Stimulated activated CD4-positive, alpha-beta T cell treated with anti-CD3 and anti-CD28 coated beads, Interleukin-2, amount 100 ng/mL, for 48 hours (primary cell): ENCODE measurements at regions not wholly inside any gene's neighbourhood (a gene's known extent, or its start where the extent isn't known, plus 50 kb on each side); places are given as distances from the start of the nearest gene placed in this dataset.

ENCODE experiments used
- DNase-seq, 2 donors: peaks; one replicate each; pipeline ENCODE4 v3.0.0-alpha.2; 2020

DNA sequence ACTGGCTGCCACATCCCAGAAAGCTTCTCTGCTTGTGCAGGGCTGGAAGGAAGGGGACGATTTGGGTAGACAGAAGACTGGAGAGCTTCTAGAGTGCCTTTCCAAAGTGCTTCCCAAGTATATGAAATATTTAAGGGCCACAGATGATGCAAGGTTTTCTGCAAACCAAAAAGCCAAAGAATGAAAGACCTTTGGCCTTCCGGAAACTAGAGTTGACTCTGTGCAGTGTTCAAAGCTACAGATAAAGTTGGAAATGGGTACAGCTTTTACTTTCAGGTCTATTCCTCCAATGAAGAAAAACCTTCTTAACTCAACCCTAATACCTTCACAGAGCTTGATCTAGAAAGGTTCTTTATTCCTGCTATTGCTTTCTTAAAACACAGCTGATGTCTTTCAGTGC lies 253.0 kb upstream of the KLHL29 start:
- DNase-seq: no peak

DNA sequence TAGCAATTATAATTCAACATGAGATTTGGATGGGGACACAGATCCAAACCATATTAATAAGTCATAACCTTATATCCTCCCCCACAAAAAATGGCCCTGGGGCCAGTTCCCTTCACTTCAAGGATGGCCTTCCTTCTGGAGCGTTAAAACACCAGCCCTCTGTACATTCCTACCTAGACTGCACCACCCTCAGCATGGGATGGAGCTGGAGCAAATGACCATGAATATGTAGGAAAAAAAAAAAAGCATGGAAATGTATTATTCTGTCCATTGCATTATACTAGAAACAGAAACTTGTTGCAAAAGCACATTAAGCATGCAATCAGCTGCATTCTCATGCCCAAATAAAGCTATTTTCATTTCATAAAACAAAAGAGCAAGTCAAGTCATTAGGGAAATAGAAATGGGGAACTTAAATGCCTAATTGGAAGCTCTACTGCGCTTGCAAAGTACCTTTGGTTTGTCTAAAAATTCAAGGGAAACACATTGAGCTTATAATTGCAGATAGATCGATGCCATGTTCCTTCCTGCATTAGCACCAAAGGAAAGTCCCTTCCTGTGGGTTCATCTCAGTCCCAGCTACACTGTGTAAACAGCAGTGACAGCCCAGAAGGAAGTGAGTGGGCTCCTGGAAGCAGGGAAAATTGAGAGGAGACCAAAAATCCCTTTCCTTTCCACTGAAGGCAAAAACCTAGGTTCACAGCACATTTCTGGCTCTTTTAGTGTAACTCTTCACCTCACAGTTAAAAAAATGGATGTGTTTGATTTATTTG lies 252.0 kb upstream of the KLHL29 start:
- DNase-seq: no peak

DNA sequence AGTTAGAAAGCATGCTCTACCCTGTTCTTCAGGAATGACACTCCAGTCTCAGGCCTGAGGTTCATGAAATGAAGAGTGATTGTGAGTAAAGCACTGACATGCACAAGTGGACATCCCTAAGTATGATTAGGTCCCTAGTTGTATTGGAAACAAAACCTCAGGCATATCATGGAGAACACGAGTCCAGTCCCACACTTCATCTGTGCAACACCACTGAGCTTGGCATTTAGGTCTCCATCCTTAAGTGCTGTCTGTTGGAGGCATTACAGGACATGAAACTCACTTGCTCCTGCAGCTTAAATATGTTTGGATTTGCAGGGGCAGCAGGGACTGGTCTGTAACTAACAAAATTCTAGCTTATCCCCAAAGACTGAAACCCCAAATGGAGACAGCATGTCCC lies 250.3 kb upstream of the KLHL29 start:
- DNase-seq: no peak

DNA sequence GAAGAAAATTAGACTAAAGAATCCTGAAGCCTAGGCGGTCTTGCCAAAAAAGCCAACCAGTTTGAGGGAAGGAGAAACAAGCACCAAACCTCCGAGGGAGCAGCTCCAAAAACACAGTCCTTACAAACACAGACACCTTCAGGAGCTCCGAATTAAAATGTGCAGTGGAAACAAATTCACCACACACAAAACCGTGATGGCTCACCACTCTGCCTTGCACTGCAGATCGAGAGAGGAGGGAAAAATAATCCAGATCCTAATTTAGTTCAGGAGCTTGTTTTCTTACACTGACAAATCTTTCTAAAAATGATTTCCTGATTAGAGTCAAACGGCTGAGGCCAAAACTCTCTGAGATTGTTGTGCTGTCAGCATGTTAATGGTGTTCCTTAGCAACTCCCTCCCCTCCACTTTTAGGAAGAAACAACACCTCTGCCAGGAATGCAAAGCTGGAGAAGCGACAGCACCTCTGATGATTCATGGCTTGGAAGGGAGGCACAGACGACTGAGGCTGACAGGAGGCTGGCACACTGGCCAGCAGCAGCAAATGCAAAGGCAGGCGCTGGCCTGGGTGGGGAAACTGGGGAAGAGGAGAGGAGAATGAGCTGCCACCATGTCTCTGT lies 249.4 kb upstream of the KLHL29 start:
- DNase-seq: no peak

DNA sequence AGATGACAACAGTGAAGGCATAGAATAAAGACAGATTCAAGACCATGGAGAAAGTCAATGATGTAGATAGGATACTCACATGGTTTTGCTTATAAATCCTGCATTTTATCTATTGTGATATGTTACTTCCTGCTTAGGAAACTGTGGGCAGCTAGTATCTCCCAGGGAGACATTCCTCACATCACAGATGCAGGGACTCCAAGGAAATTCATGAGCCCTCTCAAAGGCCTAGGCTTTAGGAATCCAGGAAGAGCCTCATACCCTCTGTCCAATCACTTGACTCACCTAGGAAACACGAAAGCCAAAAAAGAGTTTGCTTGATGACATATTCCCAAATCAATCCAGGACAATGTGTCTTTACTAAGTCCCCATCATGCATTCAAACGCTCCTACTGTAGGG lies 247.8 kb upstream of the KLHL29 start:
- DNase-seq: no peak

DNA sequence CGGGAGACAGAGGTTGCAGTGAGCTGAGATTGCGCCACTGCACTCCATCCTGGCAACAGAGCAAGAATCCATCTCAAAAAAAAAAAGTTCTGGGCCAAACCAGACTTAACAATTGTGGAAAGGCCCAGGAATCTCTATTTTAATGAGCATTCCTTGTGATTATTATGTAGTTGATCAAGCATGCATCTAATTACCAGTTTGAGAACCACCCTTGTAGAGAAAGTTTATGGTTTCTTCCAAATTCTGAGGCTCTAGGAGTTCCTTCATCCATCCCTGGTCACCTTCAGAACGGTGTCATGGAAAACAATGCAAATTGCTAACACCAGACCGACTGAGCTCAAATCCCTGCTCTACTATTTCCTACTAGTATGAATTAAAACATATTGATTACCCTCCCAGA lies 246.3 kb upstream of the KLHL29 start:
- DNase-seq: no peak

DNA sequence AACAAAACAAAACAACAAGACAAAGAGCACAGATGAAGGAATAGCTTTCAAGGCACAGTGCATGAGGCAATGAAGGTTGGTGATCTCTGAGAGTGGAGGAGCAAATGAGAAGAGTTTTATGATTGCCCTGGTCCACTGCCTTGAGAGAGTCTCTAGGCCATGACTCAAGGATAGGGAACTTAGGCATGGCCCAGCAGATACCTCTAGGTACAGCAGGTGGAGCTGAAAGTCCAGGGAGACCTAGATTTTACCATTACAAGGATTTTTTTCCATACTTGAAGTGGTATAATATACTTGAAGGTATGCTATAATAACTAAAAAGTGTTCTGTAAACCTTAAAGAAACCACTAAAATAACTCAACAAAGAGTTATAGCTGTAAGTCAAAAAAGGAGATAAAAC lies 239.5 kb upstream of the KLHL29 start:
- DNase-seq: no peak

DNA sequence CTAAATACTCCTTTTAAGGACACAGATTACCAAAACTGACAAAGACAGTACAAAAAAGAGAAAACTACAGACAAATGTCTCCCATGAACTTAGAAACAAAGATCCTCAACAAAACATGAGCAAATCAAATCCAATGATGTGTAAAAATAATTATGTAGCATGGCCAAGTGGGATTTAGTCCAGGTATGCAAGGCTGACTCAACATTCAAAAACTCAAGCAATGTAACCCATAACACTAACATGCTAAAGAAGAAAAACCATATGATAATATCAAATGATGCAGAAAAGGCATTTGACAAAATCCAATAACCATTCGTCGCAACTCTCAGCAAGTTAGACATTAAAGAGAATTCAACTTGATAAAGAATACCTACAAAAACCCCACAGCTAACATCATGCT lies 239.0 kb upstream of the KLHL29 start:
- no peak for DNase-seq

DNA sequence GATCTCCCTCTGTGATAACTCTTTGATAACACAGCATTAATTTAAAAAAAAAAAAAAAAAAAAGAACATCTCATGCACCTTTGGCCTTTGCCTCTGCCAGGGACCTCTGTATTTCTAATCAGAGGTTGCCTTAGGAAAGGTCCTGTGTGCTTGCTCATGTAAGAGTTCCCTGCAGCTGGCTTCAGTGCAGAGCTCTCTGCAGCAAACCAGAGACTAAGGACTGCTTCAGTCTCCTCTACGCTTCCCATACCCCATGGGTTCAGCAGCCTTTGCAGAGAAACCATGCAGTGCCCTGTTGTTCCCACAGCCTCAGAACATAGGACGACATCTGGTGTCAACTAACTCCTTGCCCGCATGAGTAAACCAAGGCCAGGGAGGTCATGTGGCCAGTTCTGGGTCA lies 236.6 kb upstream of the KLHL29 start:
- DNase-seq: no peak

DNA sequence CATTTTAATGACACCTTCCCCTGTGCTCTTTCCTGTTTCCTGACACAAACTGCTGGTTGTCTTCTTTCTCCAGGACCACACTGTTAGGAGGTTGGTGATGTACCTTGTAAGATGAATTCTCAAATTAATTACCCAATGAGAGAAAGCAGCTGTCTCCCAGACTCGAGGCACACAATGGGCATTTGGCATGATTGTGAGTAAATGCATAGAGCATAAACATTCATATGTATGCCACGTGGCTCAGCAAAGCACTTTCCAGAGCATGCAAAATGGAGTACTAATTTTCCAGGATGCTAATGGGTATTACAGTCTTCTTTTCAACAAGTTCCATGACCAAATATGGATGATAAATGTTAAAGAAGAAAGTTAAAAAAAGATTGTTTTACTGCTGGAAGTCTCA lies 235.2 kb upstream of the KLHL29 start:
- DNase-seq: no peak

DNA sequence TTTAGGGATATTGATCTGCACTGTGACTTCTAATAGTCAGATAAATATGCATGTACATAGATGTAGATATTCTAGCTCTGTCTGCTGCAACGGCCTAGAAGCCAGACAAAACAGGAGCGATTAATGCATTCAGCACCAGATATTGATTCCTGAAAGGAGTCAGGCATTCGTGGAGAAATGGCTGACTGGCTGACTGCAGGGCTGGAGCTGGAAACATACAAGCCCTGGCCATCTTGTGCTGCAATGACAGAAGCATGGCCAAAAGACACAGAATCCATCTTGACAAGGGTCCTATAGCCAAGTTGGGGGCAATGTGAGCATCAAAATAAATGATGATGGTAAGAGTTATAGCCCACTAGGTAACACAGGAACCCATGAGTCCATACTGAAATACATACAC lies 231.5 kb upstream of the KLHL29 start:
- no peak for DNase-seq

DNA sequence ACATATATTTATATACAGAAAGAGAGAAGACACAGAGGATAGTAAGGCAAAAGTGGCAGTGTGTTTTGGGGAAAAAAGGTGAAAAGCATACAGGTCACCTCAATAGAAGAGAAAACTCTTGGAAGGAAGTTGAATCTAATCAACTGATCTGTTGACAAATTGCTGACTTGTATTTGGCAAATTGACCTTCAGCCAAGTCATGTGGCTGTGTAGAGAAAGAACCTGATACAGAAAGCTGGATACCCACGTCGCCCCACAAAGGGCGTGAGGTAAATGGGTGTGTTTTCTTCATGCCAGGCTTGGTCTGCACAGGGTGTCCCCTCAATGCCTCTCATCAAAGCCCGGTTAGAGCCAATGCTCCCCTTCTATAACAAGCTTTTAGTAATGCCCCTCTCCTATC lies 230.0 kb upstream of the KLHL29 start:
- DNase-seq: no peak

DNA sequence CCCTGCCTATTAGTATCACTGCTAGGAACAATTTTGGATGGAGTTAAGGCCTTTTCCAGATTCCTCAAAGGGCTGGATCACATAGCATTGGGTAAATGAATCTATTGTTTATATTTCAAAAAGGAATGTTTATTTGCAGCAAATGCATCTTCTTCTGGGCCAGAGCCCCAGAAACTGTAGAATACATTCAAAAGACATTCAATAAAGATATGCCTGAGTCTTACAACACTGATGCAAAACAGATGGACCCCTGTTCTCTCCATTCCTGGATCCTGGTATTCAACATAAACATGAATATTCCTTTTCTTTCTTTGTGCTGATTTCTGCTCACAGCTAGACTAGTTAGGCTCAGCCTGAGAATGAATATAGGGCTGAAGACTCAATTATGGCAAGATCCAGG lies 227.2 kb upstream of the KLHL29 start:
- no peak for DNase-seq

DNA sequence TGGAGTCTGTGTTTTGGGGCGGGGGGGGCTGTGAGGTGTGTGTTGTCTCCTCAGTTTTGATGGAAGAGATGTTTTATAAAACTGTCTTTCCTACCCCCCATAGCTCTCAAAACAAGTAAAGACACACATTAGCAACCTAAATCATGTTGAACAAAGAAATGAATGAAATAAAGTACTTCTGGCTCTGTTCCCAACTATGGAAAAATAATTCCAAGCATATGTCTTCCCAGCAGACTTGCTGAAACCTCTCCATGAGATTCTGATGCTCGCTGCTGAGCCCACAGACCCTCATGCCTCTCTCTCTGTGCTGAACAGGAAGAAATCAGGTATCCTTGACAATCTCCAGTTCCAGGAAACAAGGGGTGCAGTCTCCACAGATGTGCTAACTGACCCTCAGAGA lies 226.7 kb upstream of the KLHL29 start:
- DNase-seq: no peak

DNA sequence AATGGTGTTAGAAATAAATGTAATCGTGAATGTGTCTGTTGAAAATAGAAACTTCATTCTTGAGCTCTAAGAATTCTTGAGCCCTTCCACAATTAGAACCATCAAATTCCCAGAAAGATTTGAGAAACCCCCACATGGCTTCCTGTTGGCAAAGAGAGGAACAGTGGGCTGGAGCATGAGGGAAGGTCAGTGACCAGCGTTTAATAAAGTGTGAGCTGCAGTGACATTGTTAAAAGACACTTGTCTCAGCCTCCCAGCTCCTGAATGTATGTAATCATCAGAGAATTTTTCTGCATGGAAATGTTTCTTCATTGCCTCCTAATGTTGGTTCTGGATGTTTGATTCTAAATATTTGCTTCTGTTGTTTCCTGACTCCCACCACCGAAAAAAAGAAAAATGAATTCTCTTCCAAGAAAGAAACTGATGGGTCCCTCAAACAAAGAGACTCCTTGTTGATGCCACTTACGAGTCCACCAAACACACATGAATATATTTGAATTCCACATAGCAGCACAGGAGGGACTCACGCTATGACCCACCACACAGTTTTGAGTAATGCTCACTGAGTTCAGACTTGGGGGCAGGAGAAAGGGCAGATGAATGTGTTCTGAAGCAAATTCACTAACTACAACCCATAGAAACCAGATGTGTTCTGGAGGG lies 225.1 kb upstream of the KLHL29 start:
- no peak for DNase-seq

DNA sequence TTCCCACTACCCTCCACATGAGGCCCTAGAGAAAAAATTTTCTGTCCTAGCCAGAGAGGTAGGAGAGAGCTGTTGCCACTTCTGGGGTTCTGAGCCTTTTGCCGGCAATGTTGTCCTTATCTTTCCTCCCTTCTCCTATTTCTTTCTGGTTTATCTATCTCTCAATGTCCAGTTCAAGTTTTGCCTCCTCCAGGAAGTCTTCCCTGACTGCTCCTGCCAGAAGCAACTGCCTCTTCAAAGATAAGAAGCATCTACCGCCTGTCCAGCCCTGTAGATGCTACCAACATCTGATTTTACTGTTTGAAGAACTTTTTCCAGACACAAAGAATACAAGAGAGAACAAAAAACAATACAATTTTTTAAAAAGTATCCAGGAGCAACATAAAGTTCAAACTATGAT lies 220.8 kb upstream of the KLHL29 start:
- no peak for DNase-seq

DNA sequence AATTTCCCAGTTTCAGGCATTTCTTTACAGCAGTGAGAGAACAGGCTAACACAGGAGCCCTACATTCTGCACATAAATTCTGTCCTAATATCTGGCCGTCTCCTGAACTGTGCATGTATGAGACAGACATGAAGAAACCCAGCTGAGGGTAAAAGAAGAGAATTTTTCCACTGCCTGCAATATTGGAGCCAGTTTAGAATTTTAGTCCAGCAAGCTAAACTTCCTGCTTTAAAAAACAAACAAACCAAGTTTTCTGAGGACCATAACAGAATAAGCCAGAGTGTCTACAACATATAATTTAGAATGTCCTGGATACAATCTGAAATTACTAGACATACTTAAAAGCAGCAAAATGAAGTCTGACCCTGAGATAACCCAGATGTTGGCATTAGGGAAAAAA lies 215.1 kb upstream of the KLHL29 start:
- DNase-seq: no peak

DNA sequence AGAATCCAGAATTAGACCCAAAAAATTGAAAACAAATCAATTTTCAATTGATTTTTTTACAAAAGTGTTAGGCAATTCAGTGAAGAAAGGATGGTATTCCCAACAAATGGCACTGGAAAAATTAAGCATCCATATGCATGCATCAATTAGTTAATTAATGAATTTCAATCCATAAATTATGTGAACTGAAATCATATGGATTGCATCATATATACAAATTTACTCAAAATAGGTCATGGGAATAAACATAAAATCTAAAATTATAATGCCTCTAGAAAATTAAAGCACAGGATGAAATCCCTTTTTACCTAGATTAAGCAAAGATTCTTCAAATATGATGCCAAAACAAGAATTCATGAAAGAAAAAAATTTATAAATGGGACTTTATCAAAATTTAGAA lies 213.9 kb upstream of the KLHL29 start:
- DNase-seq: no peak

DNA sequence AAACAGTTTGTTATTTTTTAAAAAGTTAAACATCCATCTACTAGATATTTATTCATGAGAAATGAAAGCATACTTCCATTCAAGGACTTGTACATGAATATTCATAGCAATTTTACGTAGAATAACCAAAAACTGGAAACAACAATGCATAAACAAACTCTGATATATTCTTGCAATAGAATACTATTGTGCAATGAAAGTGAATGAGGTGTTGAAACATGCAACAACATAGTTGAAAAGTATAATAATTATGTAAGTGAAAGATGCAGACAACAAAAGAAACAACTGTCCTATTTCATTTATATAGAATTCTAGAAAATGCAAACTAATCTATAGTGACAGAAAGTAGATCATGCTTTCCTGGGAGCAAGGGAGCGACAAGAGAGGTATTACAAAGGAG lies 206.6 kb upstream of the KLHL29 start:
- no peak for DNase-seq

DNA sequence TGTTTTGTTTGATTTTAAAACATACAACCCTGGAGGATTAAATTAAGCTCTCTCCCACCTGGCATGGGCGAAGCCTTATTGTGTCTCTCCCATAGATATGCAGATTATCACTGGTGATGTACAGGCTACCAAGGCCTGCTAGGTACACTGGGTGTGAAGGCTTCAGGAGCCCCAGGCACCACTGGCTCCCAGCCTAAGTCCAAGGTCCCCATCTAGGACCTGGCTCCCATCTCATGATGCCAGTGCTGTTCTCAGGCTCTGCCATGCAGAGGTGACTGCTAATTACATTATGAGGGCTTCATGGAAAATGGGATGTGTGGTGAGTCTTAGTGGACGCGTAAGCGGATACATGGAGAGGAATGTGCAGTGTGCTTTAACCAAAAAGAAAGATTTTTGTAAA lies 201.2 kb upstream of the KLHL29 start:
- no peak for DNase-seq

DNA sequence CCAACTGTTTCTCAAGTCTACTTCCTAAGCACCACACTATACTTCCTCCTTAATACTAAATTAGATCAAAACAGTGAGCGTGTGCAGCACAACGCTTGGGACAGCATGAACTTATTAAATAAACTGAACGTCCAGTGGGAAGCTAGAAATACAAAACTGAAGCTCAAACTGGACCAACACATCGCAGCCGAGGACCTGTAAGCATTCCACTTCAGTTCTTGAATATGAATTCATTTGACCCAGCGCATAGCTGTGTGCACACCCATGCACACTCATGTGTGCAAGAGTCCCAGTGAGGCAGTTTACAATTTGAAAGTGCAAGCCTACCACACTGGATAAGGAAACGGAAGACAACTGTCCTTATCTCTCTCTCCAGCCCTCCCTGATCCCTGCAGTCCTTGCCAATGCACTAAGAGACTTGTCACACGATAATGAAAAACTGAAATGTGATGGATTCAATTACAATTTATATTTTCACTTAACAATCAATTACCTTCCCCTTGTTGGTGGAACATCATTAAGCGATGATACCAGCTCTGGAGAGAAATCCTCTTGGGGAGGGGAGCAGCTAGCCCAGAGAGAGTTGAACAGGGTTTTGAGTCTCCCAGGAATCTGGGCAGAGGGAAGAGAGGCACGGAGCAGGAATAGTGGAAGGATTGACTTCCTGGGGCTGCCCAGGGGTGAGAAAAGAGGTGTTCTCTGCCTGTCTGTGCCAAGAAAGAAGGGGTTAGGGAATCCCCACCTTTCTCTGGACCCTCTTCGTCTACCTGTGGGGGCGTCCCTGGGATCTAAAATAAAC lies 186.5 kb upstream of the KLHL29 start:
- no peak for DNase-seq

DNA sequence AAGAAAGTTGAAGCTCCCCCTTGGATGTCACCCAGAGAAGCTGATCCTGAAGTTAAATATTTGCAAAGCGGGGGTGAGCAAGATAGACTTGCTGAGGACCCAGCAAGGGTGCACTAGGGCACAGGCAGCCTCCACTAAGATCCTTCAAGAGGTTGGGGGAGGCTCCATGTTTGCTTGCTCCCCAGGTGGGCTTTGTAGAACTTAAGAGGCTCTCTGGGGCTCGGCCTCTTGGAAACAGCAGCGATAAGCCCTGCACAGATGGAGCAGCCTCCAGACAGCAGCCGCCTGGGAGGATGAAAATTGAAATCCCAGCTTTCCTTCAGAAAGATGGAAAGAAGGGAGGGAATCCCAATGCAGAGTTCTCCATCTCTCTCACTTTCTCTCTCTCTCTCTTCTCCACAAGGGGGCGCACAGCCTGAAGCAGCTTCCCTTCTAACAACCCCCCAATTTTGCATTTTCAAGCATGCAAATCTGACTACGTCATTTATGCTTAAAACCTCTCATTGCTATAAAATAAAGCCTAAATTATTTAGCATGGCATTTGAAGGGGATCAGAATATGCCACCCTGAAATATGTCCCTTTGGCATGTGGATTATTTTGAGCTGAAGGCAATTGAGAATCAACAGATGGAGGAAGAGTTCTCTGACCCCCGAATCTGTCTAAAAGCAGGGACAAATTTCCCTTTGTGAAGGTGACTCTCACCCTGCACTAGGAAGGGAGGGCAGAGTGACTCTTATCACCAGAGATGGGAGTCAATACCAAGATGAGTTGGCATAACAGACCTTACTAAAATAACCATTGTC lies 185.7 kb upstream of the KLHL29 start:
- DNase-seq: peak in 1 of 2 donors; percentile 5
